Neural cell (in vitro differentiated cells): ENCODE measurements at regions not wholly inside any gene's neighbourhood (a gene's known extent, or its start where the extent isn't known, plus 50 kb on each side); places are given as distances from the start of the nearest gene placed in this dataset.

ENCODE experiments used
- H2AFZ ChIP-seq: fragments of 200-600, 300-800 bp; sonication (generic), shearing (Covaris generic); 2 replicates; pipeline ENCODE4 v1.6.0; 2014; ENCODE audit warnings: low read depth, mild to moderate bottlenecking, antibody characterized with exemption, low read length, moderate library complexity
- H3F3A ChIP-seq: fragments of 200-600 bp; shearing (Covaris generic); 2 replicates; pipeline ENCODE4 v1.6.1; 2016; ENCODE audit warnings: mild to moderate bottlenecking, moderate library complexity, mixed read lengths, antibody characterized with exemption, low read length; ENCODE audit not compliant: insufficient read depth, poor library complexity, severe bottlenecking
- H3K27ac ChIP-seq: fragments of 200-600, 300-800 bp; sonication (generic), shearing (Covaris generic); 2 replicates; pipeline ENCODE4 v1.5.1; 2014; ENCODE audit warnings: mild to moderate bottlenecking, low read length, moderate library complexity
- H3K27me3 ChIP-seq: fragments of 300-800, 200-600 bp; sonication (generic), shearing (Covaris generic); 2 replicates; pipeline ENCODE4 v1.6.0; 2014; ENCODE audit warnings: mild to moderate bottlenecking, low read depth, low read length, moderate library complexity; ENCODE audit not compliant: insufficient read depth
- H3K36me3 ChIP-seq: fragments of 300-800, 200-600 bp; sonication (generic), shearing (Covaris generic); 2 replicates; pipeline ENCODE4 v1.5.1; 2014; ENCODE audit warnings: mild to moderate bottlenecking, antibody characterized with exemption, low read length, moderate library complexity; ENCODE audit not compliant: insufficient read depth
- H3K4me2 ChIP-seq: fragments of 300-800, 200-600 bp; sonication (generic), shearing (Covaris generic); 2 replicates; pipeline ENCODE4 v1.6.0; 2014; ENCODE audit warnings: mild to moderate bottlenecking, low read length
- H3K4me3 ChIP-seq: fragments of 300-800, 200-600 bp; sonication (generic), shearing (Covaris generic); 2 replicates; pipeline ENCODE4 v1.5.1; 2014; ENCODE audit warnings: mild to moderate bottlenecking, low read length, moderate library complexity
- H3K79me2 ChIP-seq: fragments of 200-600 bp; shearing (Covaris generic); replicated peaks from 2 replicates; pipeline ENCODE4 v1.6.0; 2014; ENCODE audit warnings: mild to moderate bottlenecking, low read length, moderate library complexity; ENCODE audit not compliant: insufficient read depth
- H3K9ac ChIP-seq: fragments of 300-800, 200-600 bp; sonication (generic), shearing (Covaris generic); 2 replicates; pipeline ENCODE4 v1.6.1; 2016; ENCODE audit warnings: mild to moderate bottlenecking, low read length, mixed read lengths
- H3K9me2 ChIP-seq: fragments of 200-600 bp; shearing (Covaris generic); 2 replicates; pipeline ENCODE4 v1.6.1; 2016; ENCODE audit warnings: mild to moderate bottlenecking, low read length, mixed read lengths; ENCODE audit not compliant: insufficient read depth
- H3K9me3 ChIP-seq: fragments of 200-600, 300-800 bp; sonication (generic), shearing (Covaris generic); 2 replicates; pipeline ENCODE4 v1.6.1; 2016; ENCODE audit warnings: mild to moderate bottlenecking, mixed run types, low read length, moderate library complexity, mixed read lengths
- H4K20me1 ChIP-seq: fragments of 200-600 bp; shearing (Covaris generic); 2 replicates; pipeline ENCODE4 v1.6.1; 2016; ENCODE audit warnings: mild to moderate bottlenecking, mixed run types; ENCODE audit not compliant: insufficient read depth
- EP300 ChIP-seq: fragments of 450-650 bp; conservative IDR thresholded peaks from 2 replicates; pipeline ENCODE4 v1.6.1; 2014; ENCODE audit warnings: antibody characterized with exemption, mild to moderate bottlenecking, moderate library complexity; ENCODE audit not compliant: poor library complexity, severe bottlenecking
- EZH2 ChIP-seq: fragments of 200-600, 300-800 bp; shearing (Covaris generic), sonication (generic); IDR thresholded peaks from 2 replicates; pipeline ENCODE4 v1.6.1; 2014; ENCODE audit warnings: antibody characterized with exemption, low read length, borderline replicate concordance, mild to moderate bottlenecking; ENCODE audit not compliant: insufficient read depth, poor library complexity, severe bottlenecking
- MXI1 ChIP-seq: fragments of 450-650 bp; conservative IDR thresholded peaks from 2 replicates; pipeline ENCODE4 v1.6.1; 2014; ENCODE audit warnings: antibody characterized with exemption, mild to moderate bottlenecking; ENCODE audit not compliant: poor library complexity, severe bottlenecking
- POLR2AphosphoS5 ChIP-seq: IDR thresholded peaks from 2 replicates; pipeline ENCODE4 v1.6.1; 2012
- RAD21 ChIP-seq: fragments of 450-650 bp; conservative IDR thresholded peaks from 2 replicates; pipeline ENCODE4 v1.6.1; 2014; ENCODE audit warnings: antibody characterized with exemption, mild to moderate bottlenecking, moderate library complexity
- SMC3 ChIP-seq: fragments of 450-650 bp; conservative IDR thresholded peaks from 2 replicates; pipeline ENCODE4 v1.6.1; 2014; ENCODE audit warnings: antibody characterized with exemption, mild to moderate bottlenecking, moderate library complexity; ENCODE audit not compliant: poor library complexity
- TAF1 ChIP-seq: IDR thresholded peaks from 2 replicates; pipeline ENCODE4 v1.6.1; 2012; ENCODE audit warnings: low read depth
- TF ChIP-seq, protein P1 (sequence below): fragments of 450-650 bp; IDR thresholded peaks from 2 replicates; pipeline ENCODE4 v1.5.1; 2014; ENCODE audit warnings: antibody characterized with exemption, mild to moderate bottlenecking, moderate library complexity; ENCODE audit not compliant: poor library complexity, severe bottlenecking
- TF ChIP-seq, protein P2 (sequence below): IDR thresholded peaks from 2 replicates; pipeline ENCODE4 v1.6.1; 2012; ENCODE audit warnings: borderline replicate concordance

- Histone ChIP-seq H3K4me3 (no peak overlapping the region), H3K79me2 (no peaks in the 10 kb centered on the region), H3F3A (no peaks in the 10 kb centered on the region), H3K4me2 (no peak overlapping the region), H3K27me3 (no peaks in the 10 kb centered on the region), H3K27ac (no peak overlapping the region), H2AFZ (no peak overlapping the region), H4K20me1 (no peaks in the 10 kb centered on the region), H3K9me3 (no peaks in the 10 kb centered on the region), H3K36me3 (no peaks in the 10 kb centered on the region), H3K9me2 (no peaks in the 10 kb centered on the region), H3K9ac (no peak overlapping the region)
- TF ChIP-seq POLR2AphosphoS5 = no peak
- no peak for TF ChIP-seq TAF1
- TF ChIP-seq SMC3 = no peak
- TF ChIP-seq, protein P1, sequence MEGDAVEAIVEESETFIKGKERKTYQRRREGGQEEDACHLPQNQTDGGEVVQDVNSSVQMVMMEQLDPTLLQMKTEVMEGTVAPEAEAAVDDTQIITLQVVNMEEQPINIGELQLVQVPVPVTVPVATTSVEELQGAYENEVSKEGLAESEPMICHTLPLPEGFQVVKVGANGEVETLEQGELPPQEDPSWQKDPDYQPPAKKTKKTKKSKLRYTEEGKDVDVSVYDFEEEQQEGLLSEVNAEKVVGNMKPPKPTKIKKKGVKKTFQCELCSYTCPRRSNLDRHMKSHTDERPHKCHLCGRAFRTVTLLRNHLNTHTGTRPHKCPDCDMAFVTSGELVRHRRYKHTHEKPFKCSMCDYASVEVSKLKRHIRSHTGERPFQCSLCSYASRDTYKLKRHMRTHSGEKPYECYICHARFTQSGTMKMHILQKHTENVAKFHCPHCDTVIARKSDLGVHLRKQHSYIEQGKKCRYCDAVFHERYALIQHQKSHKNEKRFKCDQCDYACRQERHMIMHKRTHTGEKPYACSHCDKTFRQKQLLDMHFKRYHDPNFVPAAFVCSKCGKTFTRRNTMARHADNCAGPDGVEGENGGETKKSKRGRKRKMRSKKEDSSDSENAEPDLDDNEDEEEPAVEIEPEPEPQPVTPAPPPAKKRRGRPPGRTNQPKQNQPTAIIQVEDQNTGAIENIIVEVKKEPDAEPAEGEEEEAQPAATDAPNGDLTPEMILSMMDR = no peak
- no peak for TF ChIP-seq EP300
- no peak for TF ChIP-seq RAD21
- no peak for TF ChIP-seq MXI1
- TF ChIP-seq, protein P2, sequence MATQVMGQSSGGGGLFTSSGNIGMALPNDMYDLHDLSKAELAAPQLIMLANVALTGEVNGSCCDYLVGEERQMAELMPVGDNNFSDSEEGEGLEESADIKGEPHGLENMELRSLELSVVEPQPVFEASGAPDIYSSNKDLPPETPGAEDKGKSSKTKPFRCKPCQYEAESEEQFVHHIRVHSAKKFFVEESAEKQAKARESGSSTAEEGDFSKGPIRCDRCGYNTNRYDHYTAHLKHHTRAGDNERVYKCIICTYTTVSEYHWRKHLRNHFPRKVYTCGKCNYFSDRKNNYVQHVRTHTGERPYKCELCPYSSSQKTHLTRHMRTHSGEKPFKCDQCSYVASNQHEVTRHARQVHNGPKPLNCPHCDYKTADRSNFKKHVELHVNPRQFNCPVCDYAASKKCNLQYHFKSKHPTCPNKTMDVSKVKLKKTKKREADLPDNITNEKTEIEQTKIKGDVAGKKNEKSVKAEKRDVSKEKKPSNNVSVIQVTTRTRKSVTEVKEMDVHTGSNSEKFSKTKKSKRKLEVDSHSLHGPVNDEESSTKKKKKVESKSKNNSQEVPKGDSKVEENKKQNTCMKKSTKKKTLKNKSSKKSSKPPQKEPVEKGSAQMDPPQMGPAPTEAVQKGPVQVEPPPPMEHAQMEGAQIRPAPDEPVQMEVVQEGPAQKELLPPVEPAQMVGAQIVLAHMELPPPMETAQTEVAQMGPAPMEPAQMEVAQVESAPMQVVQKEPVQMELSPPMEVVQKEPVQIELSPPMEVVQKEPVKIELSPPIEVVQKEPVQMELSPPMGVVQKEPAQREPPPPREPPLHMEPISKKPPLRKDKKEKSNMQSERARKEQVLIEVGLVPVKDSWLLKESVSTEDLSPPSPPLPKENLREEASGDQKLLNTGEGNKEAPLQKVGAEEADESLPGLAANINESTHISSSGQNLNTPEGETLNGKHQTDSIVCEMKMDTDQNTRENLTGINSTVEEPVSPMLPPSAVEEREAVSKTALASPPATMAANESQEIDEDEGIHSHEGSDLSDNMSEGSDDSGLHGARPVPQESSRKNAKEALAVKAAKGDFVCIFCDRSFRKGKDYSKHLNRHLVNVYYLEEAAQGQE = no peak
- no peak for TF ChIP-seq EZH2
Observed at GRCh38 chr3:117523418-117523817, 813.8 kb downstream of the TUSC7 start.

DNA sequence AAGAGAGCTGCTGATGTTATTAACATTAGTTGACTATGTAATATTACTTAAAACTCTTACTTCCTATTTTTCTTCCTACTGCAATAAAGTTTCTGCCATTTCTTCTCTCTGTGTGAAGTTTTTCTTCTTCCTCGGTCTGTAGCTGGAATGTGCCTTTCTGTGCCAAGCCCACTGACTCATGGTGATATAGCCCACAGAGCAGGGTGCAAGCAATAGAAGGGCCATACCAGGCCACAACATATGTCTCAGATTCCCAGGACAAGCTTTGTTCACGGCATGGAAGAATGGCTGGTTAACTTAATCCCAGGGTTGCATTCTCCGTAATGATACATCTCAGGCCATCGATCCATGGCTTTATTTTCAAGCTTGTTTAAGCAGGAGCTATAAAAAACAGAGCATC is 815.3 kb downstream of the TUSC7 start:
- no peak for TF ChIP-seq TAF1
- TF ChIP-seq EP300 = no peak
- no peak for TF ChIP-seq POLR2AphosphoS5
- TF ChIP-seq EZH2 = no peak
- TF ChIP-seq RAD21 = no peak
- TF ChIP-seq MXI1 = no peak
- TF ChIP-seq, protein P1 = no peak
- TF ChIP-seq, protein P2 = no peak
- no peak for TF ChIP-seq SMC3
- Histone ChIP-seq H3K4me3 (no peak overlapping the region), H3K9ac (no peak overlapping the region), H2AFZ (no peak overlapping the region), H3K4me2 (no peak overlapping the region), H3K27ac (no peak overlapping the region), H3K9me2 (no peaks in the 10 kb centered on the region), H3K36me3 (no peaks in the 10 kb centered on the region), H3K79me2 (no peaks in the 10 kb centered on the region), H3K27me3 (no peaks in the 10 kb centered on the region), H3F3A (no peaks in the 10 kb centered on the region), H4K20me1 (no peaks in the 10 kb centered on the region), H3K9me3 (no peaks in the 10 kb centered on the region)
